Left lung (tissue), 4 donors: ENCODE measurements at regions not wholly inside any gene's neighbourhood (a gene's known extent, or its start where the extent isn't known, plus 50 kb on each side); places are given as distances from the start of the nearest gene placed in this dataset.

ENCODE experiments used
- ATAC-seq: fragments of 200-7000 bp; cut with Tn5 transposase; one replicate; pipeline ENCODE4 v1.9.1; 2020; ENCODE audit warnings: moderate library complexity
- DNase-seq, 4 donors: peaks; one replicate each; pipeline ENCODE4 v3.0.0-alpha.2; 2013 to 2020
- H3K27ac ChIP-seq, 2 donors: fragments of 200-600 bp; sonication (generic) in 1 of 2; one replicate each; pipeline versions ENCODE4 v1.5.0 to v1.8.0; 2020 to 2021
- H3K27me3 ChIP-seq, 2 donors: fragments of 200-600 bp; sonication (generic) in 1 of 2; one replicate each; pipeline versions ENCODE4 v1.5.0 to v1.8.0; 2020 to 2021
- H3K36me3 ChIP-seq, 2 donors: fragments of 200-600 bp; sonication (generic) in 1 of 2; one replicate each; pipeline versions ENCODE4 v1.5.0 to v1.8.0; 2020 to 2021
- H3K4me1 ChIP-seq, 2 donors: fragments of 200-600 bp; one replicate each; pipeline ENCODE4 v1.8.0; 2021
- H3K4me3 ChIP-seq, 2 donors: fragments of 200-600 bp; sonication (generic) in 1 of 2; one replicate each; pipeline versions ENCODE4 v1.5.0 to v1.8.0; 2020 to 2021; ENCODE audit warnings: mild to moderate bottlenecking in 1 of 2
- H3K9me3 ChIP-seq, 2 donors: fragments of 200-600 bp; sonication (generic) in 1 of 2; one replicate each; pipeline versions ENCODE4 v1.5.0 to v1.8.0; 2020 to 2021
- CTCF ChIP-seq, 2 donors: fragments of 200-600 bp; sonication (generic) in 1 of 2; IDR thresholded peaks; one replicate each; pipeline versions ENCODE4 v1.5.0 to v1.8.0; 2021; ENCODE audit warnings: antibody characterized with exemption in 2 of 2
- intact Hi-C, 2 donors: fragments of 100-400 bp; cut with DNase I; formaldehyde crosslinking; loops; one replicate each; pipeline versions ENCODE4 v1.11.2 to v1.14.2; 2022
- donor health status: DM: no; HTN: yes; CAD: no.
- donor health status: DM: no; HTN: no; CAD: no.

DNA sequence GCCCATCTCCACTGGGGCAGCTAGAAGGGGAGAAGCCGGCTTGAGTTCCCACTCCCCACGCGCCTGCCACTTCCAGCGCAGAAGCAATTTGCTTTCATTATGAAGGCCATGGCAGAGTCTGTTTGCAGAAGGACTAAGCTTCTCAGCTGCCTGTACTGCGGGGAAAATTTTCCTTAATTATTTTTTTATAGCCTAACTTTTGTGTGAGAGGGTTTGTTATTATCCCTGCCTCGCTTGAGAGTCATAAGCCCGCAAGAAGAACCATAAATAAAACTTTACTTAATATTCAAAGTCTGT lies 56.0 kb upstream of the DLK1 start:
- H3K4me1 ChIP-seq = peaks cover 0 to 27% of the 10 kb centered on the region in 2 donors
- H3K36me3 ChIP-seq = no peaks in the 10 kb centered on the region
- no peaks in the 10 kb centered on the region for H3K9me3 ChIP-seq
- no peak overlapping the region for H3K4me3 ChIP-seq
- no peak overlapping the region for H3K27ac ChIP-seq
- no peak for TF ChIP-seq CTCF (IDR thresholded peaks at IDR 0.05)
- intact Hi-C loops = no loop called here
- H3K27me3 ChIP-seq = peaks cover 4 to 39% of the 10 kb centered on the region in 2 donors
- ATAC-seq (no peak), DNase-seq (no peak)

DNA sequence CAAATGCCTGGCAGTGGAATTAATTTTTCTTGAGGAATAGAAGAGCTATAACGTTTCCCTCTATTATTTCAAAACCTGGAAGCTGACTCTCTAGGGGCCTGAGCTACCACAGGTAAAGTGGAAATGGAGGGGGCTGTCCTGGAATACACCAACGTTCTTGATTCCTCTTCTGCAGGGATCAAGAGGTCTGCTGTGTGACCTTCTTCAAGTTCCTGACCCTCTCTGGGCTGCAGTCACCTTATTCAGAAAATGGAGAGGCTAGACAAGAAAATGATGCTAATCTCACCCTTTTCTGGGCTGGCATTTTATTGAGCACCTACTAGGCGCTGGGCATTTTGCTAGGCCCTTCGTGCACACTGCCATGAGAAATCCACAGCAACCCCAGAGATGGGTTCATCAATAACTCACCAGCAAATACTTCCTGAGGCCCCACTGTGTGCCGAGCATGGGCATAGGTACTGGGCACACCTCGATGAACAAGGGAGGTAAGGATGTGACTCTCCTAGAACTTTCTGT lies 55.2 kb upstream of the DLK1 start:
- Histone ChIP-seq H3K4me3 (no peak overlapping the region), H3K4me1 (peaks cover 0 to 33% of the 10 kb centered on the region in 2 donors), H3K9me3 (no peaks in the 10 kb centered on the region), H3K27ac (no peak overlapping the region), H3K27me3 (peaks cover 4 to 39% of the 10 kb centered on the region in 2 donors), H3K36me3 (no peaks in the 10 kb centered on the region)
- no peak for ATAC-seq
- no peak for DNase-seq
- intact Hi-C loops = no loop called here
- TF ChIP-seq CTCF (IDR thresholded peaks at IDR 0.05) = no peak

DNA sequence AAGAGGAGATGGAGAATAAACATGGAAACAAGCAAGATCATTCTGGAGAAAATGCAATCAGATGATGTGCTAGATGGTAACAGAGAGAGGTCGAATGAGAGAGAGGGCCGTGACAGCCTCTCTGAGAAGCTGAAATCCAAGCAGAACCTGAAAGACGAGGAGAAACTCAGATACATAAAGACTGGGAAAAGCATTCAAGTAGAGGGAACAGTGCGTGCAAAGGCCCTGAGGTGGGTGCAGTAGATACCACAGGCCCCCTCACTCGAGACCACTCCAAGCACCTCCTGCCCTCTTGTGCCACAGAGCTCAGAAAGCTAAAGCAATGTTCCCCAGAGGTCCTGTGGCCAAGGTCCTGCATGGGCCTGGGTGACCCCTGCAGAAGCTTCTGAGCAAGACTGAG lies 54.8 kb upstream of the DLK1 start:
- H3K9me3 ChIP-seq = no peaks in the 10 kb centered on the region
- peak in 1 of 4 donors; percentile 9 for DNase-seq
- no peak overlapping the region for H3K4me3 ChIP-seq
- H3K4me1 ChIP-seq = peaks cover 0 to 37% of the 10 kb centered on the region in 2 donors
- no peaks in the 10 kb centered on the region for H3K36me3 ChIP-seq
- no peak for ATAC-seq
- no peak overlapping the region for H3K27ac ChIP-seq
- peaks cover 4 to 39% of the 10 kb centered on the region in 2 donors for H3K27me3 ChIP-seq
- no peak for TF ChIP-seq CTCF (IDR thresholded peaks at IDR 0.05)
- intact Hi-C loops = no loop called here

GRCh38 chr14:100673085-100673806 lies 53.4 kb upstream of the DLK1 start:
- DNase-seq = peak in 3 of 4 donors; percentile 45 to 84 (median 63)
- Histone ChIP-seq H3K4me1 (peaks cover 0 to 51% of the 10 kb centered on the region in 2 donors), H3K9me3 (no peaks in the 10 kb centered on the region), H3K36me3 (no peaks in the 10 kb centered on the region), H3K27me3 (peaks cover 4 to 51% of the 10 kb centered on the region in 2 donors), H3K4me3 (no peak overlapping the region), H3K27ac (no peak overlapping the region)
- intact Hi-C loops = no loop called here
- no peak for TF ChIP-seq CTCF (IDR thresholded peaks at IDR 0.05)
- peak; percentile 73 for ATAC-seq

DNA sequence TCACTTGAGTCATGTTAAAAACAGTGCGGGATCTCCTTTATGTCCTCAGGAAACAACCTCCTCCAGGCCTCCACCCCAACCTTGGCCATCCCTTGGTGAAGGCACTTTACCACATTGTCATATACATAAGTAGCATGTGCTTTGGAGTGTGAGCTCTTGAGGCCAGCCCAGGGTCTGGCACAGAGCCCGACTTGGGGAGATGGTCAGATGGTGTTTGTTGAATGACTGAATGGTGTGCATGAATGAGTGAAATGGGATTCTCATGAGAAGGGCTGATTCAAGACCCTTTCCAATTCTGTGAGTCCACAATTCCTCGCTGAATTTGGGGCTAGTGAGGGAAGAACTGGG lies 52.9 kb upstream of the DLK1 start:
- peaks cover 0 to 52% of the 10 kb centered on the region in 2 donors for H3K4me1 ChIP-seq
- intact Hi-C loops = no loop called here

More for the DNA sequence above, 52.9 kb upstream of the DLK1 start:
- peak in 1 of 4 donors; percentile 20 for DNase-seq
- ATAC-seq = no peak
- no peak for TF ChIP-seq CTCF (IDR thresholded peaks at IDR 0.05)
- no peaks in the 10 kb centered on the region for H3K36me3 ChIP-seq
- peaks cover 4 to 53% of the 10 kb centered on the region in 2 donors for H3K27me3 ChIP-seq
- H3K9me3 ChIP-seq = no peaks in the 10 kb centered on the region
- no peak overlapping the region for H3K27ac ChIP-seq
- no peak overlapping the region for H3K4me3 ChIP-seq
